Mammary epithelial cell (primary cell): ENCODE measurements at regions not wholly inside any gene's neighbourhood (a gene's known extent, or its start where the extent isn't known, plus 50 kb on each side); places are given as distances from the start of the nearest gene placed in this dataset.
"Not testable (repeated sequence)": the region's sequence is repeated elsewhere in the genome, so short reads cannot be mapped to it uniquely, and the experiment has no call there.

Experiments used
- CTCF ChIP-seq, 2 donors: IDR thresholded peaks in 1 of 2; conservative IDR thresholded peaks in 1 of 2; 2 replicates each; pipeline ENCODE4 v1.5.1; 2011 to 2012; ENCODE audit warnings: inconsistent platforms in 2 of 2, low read length in 2 of 2, mild to moderate bottlenecking in 2 of 2, control low read depth in 1 of 2, low read depth in 1 of 2; ENCODE audit not compliant: insufficient read depth in 1 of 2; ENCODE audit errors: extremely low read depth in 1 of 2
- EZH2 ChIP-seq: IDR thresholded peaks from 2 replicates; pipeline ENCODE4 v1.6.1; 2012; ENCODE audit warnings: low read length, inconsistent platforms, borderline replicate concordance

DNA sequence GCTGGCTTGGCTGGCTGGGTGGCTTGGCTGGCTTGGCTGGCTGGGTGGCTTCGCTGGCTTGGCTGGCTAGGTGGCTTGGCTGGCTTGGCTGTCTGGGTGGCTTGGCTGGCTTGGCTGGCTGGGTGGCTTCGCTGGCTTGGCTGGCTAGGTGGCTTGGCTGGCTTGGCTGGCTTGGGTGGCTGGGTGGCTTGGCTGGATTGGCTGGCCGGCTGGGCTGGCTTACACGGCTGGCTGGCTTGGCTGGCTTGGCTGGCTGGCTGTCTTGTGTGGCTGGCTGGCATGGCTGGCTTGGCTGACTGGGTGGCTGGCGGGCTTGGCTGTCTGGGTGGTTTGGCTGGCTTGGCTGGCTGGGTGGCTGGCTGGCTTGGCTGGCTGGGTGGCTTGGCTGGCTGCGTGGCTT lies 437.0 kb downstream of the GOLGA6L6 start:
- TF ChIP-seq CTCF (conservative IDR thresholded peaks at IDR 0.05 in 1 of 2, IDR thresholded peaks at IDR 0.05 in 1 of 2; ENCODE audit: extremely low read depth in 1 of 2, insufficient read depth in 1 of 2, low read depth in 1 of 2, low read length in 2 of 2); EZH2: not testable (repeated sequence)
